ENCODE measurements at regions not wholly inside any gene's neighbourhood (a gene's known extent, or its start where the extent isn't known, plus 50 kb on each side); places are given as distances from the start of the nearest gene placed in this dataset.

DNA sequence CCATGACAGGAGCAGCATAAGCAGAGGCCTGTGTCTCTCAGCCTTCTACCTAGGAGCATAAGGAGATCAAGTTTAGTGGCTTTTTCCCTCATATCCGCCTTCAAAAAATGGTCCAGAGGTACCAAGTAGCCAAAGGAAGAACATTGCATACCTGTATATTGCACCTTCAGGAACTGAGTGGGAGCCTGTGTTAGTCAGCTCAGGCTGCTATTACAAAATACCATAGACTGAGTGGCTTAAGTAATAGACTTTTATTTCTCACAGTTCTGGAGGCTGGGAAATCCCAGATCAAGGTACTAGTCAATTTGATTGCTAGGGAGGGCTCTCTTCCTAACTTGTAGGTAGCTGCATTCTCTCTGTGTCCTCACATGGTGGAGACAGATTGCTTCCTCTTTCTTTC, 597.4 kb upstream of the PTGER4 start:
- no peak overlapping the region for H3K4me3 ChIP-seq (ENCODE audit: low read length)
- TF ChIP-seq, protein P1, sequence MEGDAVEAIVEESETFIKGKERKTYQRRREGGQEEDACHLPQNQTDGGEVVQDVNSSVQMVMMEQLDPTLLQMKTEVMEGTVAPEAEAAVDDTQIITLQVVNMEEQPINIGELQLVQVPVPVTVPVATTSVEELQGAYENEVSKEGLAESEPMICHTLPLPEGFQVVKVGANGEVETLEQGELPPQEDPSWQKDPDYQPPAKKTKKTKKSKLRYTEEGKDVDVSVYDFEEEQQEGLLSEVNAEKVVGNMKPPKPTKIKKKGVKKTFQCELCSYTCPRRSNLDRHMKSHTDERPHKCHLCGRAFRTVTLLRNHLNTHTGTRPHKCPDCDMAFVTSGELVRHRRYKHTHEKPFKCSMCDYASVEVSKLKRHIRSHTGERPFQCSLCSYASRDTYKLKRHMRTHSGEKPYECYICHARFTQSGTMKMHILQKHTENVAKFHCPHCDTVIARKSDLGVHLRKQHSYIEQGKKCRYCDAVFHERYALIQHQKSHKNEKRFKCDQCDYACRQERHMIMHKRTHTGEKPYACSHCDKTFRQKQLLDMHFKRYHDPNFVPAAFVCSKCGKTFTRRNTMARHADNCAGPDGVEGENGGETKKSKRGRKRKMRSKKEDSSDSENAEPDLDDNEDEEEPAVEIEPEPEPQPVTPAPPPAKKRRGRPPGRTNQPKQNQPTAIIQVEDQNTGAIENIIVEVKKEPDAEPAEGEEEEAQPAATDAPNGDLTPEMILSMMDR (IDR thresholded peaks at IDR 0.05; ENCODE audit: insufficient read depth, low read depth, low read length, missing control alignments), result no peak
- DNase-seq (ENCODE audit: low read depth), result peak; percentile 74

DNA sequence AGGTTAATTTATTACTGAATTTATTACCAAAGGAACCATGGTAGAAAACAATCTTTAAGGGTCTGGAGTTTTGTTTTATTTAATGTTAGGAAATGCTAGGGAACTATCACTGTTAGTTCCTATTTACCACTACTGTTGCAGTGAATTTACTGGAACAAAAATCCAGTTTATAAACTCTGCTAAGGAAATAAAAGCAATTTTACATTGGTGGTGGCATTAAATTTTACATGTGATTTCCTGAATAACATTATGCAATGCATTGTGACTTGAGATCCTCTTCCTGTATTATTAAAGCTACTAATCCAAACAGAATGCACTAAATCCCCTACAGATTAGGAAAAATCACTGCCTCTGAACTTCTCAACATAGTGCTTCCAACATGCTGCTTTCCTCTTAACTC, 599.5 kb upstream of the PTGER4 start:
- TF ChIP-seq, protein P1 (IDR thresholded peaks at IDR 0.05; ENCODE audit: insufficient read depth, low read depth, low read length, missing control alignments), result no peak
- no peak overlapping the region for H3K4me3 ChIP-seq (ENCODE audit: low read length)
- DNase-seq (ENCODE audit: low read depth), result no peak

DNA sequence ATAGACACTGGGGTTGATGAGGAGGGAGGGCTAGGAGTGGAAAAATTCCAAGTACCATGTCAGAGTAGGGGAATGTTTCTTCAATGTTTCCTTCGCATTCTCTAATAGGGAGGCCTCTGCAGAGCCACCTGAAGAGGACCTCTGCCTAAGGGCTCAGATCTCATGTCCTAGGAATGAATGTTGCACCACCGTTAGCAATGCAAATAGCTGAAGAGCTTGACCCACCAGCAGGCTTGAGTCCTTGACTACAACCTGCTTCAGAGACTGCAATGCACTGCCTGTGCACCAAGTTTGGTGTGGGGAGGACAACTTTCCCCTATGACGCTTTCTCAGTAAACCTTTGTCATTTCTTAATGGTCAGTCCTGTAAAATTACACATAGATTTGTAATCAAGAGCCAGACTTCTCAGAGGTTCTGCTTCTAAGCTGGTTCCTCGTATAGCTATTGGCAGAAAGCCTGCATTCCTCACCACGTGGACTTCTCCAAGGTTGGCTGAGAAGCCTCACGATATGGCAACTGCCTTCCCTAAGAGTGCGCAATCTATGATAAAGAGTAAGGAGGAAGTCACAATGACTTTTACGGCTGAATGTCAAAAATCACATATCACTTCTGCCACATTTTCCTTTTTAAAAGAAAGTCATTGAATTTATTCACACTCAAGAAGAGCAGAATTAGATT, 600.7 kb upstream of the PTGER4 start:
- H3K4me3 ChIP-seq (ENCODE audit: low read length), result no peak overlapping the region
- TF ChIP-seq, protein P1 (IDR thresholded peaks at IDR 0.05; ENCODE audit: insufficient read depth, low read depth, low read length, missing control alignments), result no peak
- peak; percentile 11 for DNase-seq (ENCODE audit: low read depth)

DNA sequence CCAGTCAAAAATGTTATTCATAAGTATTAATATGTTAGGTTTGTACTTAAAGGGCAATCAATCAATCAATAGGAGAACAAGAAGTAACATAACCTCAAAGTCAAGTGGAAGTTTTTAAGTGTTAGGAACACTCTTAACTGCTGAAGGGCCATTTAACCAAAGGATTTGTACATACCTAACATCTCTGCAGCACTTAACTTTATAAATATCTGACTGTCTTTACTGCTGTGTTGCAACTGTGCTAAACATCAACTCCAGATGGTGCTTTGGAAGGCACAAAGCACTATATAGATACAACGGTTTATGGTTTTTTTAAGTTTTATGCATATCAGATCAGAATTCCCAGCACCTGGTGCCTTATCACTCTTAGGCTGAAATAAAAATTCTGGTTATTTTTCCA, 604.9 kb upstream of the PTGER4 start:
- DNase-seq (ENCODE audit: low read depth), result no peak
- TF ChIP-seq, protein P1 (IDR thresholded peaks at IDR 0.05; ENCODE audit: insufficient read depth, low read depth, low read length, missing control alignments), result no peak
- H3K4me3 ChIP-seq (ENCODE audit: low read length), result no peak overlapping the region

DNA sequence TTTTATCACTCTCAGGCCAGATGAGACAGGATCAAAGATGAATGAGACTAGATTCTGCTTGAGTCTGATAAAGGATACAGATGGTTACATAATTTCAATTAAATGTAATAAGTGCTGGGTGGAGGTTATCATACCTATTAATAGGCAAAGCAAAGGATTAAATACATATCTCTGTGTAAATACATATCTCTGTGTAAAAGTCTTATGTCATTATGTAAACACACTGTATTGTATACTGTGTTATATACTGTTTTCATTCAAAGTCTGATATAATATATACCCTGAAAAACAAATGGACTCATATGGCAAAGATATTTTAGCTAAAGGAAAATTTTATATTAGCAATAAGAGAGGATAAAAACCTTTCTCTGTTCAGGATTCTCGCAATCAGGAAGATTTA, 605.8 kb upstream of the PTGER4 start:
- TF ChIP-seq, protein P1 (IDR thresholded peaks at IDR 0.05; ENCODE audit: insufficient read depth, low read depth, low read length, missing control alignments), result no peak
- H3K4me3 ChIP-seq (ENCODE audit: low read length), result no peak overlapping the region
- no peak for DNase-seq (ENCODE audit: low read depth)

DNA sequence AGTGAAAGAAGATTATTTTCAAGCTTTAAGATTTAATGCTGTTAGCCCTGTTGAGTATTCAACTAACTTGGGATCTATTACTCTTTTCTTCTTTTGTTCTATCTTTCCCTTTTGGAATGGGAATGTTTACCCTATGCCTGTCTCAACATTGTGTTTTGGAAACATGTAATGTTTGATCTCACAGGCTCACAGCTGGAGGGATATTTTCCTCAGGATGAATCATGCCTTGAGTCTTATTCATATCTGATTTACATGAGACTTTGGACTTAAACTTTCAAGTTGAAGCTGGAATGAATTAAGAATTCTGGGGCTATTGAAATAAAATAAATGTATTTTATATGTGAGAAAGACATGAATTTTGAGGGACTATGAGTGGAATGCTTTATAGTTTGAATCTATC, 607.8 kb upstream of the PTGER4 start:
- DNase-seq (ENCODE audit: low read depth), result peak; percentile 75
- H3K4me3 ChIP-seq (ENCODE audit: low read length), result no peak overlapping the region
- TF ChIP-seq, protein P1 (IDR thresholded peaks at IDR 0.05; ENCODE audit: insufficient read depth, low read depth, low read length, missing control alignments), result no peak

DNA sequence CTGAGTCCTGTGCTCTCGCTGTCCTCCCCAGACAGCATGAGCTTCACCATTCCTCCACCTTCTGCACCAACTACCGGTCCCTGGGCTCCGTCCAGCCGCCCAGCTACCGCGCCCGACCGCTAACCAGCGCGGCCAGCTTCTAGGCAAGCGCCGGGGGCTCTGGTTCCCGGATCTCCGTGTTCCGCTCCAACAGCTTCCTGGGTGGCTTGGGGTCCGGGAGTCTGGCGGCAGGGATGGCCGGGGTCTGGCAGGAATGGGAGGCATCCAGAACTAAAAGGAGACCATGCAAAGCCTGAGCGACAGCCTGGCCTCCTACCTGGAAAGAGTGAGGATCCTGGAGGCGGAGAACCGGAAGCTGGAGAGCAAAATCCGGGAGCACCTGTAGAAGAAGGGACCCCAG, 613.1 kb upstream of the PTGER4 start:
- DNase-seq (ENCODE audit: low read depth), result no peak
- H3K4me3 ChIP-seq (ENCODE audit: low read length), result no peak overlapping the region
- TF ChIP-seq, protein P1 (IDR thresholded peaks at IDR 0.05; ENCODE audit: insufficient read depth, low read depth, low read length, missing control alignments), result no peak
